NOMO-1 treated with DMSO at 0.1 percent for 48 hours (cell line): ENCODE measurements at regions not wholly inside any gene's neighbourhood (a gene's known extent, or its start where the extent isn't known, plus 50 kb on each side); places are given as distances from the start of the nearest gene placed in this dataset.

Experiments used
- DNase-seq: peaks from one replicate; lab custom pipeline; 2025; ENCODE audit not compliant: unreplicated experiment; lab: John Stamatoyannopoulos, UW

GRCh38 chr11:33616552-33616951, 84.1 kb downstream of the C11orf91 start:
- no peak for DNase-seq

GRCh38 chr11:33615751-33616150, 84.9 kb downstream of the C11orf91 start:
- no peak for DNase-seq

GRCh38 chr11:33613404-33613803, 87.2 kb downstream of the C11orf91 start:
- DNase-seq = no peak

- no peak for DNase-seq
Measured at GRCh38 chr11:33610903-33611302, 89.7 kb downstream of the C11orf91 start.

- DNase-seq = no peak
Measured at GRCh38 chr11:33608386-33608785, 92.2 kb downstream of the C11orf91 start.

GRCh38 chr11:33606762-33607161, 93.9 kb downstream of the C11orf91 start:
- no peak for DNase-seq

- DNase-seq = no peak
Measured at GRCh38 chr11:33605703-33606102, 94.9 kb downstream of the C11orf91 start.

GRCh38 chr11:33598426-33599069, 102.1 kb downstream of the C11orf91 start:
- DNase-seq = no peak

GRCh38 chr11:33594188-33594587, 106.4 kb downstream of the C11orf91 start:
- no peak for DNase-seq

- no peak for DNase-seq
Measured at GRCh38 chr11:33590441-33590840, 110.2 kb downstream of the C11orf91 start.

GRCh38 chr11:33588056-33588455, 112.6 kb downstream of the C11orf91 start:
- no peak for DNase-seq

- no peak for DNase-seq
Measured at GRCh38 chr11:33585586-33586209, 114.9 kb downstream of the C11orf91 start.

- DNase-seq = no peak
Measured at GRCh38 chr11:33582636-33583325, 117.8 kb downstream of the C11orf91 start.

GRCh38 chr11:33579101-33579500, 121.5 kb downstream of the C11orf91 start:
- no peak for DNase-seq

- no peak for DNase-seq
Measured at GRCh38 chr11:33577204-33577603, 123.4 kb downstream of the C11orf91 start.

GRCh38 chr11:33575311-33575710, 125.3 kb downstream of the C11orf91 start:
- no peak for DNase-seq

- no peak for DNase-seq
Measured at GRCh38 chr11:33574331-33574730, 126.3 kb downstream of the C11orf91 start.

- DNase-seq = no peak
Measured at GRCh38 chr11:33569333-33569732, 131.3 kb downstream of the C11orf91 start.

- no peak for DNase-seq
Measured at GRCh38 chr11:33567004-33567403, 133.6 kb downstream of the C11orf91 start.

GRCh38 chr11:33564856-33565453, 135.7 kb downstream of the C11orf91 start:
- no peak for DNase-seq

GRCh38 chr11:33560729-33561128, 139.9 kb downstream of the C11orf91 start:
- DNase-seq = no peak

- DNase-seq = no peak
Measured at GRCh38 chr11:33559567-33559966, 141.1 kb downstream of the C11orf91 start.
